GM19324 (cell line): ENCODE measurements at regions not wholly inside any gene's neighbourhood (a gene's known extent, or its start where the extent isn't known, plus 50 kb on each side); places are given as distances from the start of the nearest gene placed in this dataset.

Experiments used
- ATAC-seq: cut with Tn5 transposase; IDR thresholded peaks from one replicate; pipeline ENCODE4 v1.9.1; 2021; ENCODE audit warnings: mild to moderate bottlenecking, moderate library complexity; ENCODE audit not compliant: unreplicated experiment, low FRiP score

- no peak for ATAC-seq
Observed at GRCh38 chr12:14249368-14249767, 116.1 kb upstream of the ATF7IP start.

DNA sequence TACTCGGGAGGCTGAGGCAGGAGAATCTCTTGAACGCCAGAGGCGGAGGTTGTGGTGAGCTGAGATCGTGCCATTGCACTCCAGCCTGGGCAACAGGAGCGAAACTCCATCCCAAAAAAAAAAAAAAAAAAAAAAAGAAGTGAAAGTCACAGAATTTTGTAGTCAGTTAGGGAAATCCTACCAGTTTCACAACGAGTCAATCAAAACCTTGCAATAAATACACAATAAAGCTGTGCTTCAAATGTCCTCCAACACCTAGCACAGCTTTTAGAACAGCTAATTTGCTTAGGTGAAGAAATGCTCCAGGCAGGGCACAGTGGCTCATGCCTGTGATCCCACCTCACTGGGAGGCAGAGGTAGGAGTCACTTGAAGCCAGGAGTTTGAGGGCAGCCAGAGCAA is 112.8 kb upstream of the ATF7IP start:
- no peak for ATAC-seq

DNA sequence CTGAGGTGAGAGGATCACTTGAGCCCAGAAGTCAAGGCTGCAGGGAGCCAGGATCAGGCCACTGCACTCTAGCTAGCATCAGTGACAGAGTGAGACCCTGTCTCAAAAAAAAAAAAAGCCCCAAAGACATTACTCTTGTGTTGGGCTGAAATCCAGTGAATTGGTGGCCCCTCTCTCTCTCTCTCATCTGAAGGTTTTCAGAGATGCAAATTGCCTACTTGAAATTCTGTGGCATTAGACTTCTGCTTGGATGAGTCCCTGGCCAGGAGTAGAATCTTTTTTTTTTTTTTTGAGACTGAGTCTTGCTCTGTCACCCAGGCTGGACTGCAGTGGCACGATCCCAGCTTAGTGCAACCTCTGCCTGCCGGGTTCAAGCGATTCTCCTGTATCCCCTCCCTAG is 112.0 kb upstream of the ATF7IP start:
- no peak for ATAC-seq

- ATAC-seq = no peak
Observed at GRCh38 chr12:14254781-14255180, 110.7 kb upstream of the ATF7IP start.

DNA sequence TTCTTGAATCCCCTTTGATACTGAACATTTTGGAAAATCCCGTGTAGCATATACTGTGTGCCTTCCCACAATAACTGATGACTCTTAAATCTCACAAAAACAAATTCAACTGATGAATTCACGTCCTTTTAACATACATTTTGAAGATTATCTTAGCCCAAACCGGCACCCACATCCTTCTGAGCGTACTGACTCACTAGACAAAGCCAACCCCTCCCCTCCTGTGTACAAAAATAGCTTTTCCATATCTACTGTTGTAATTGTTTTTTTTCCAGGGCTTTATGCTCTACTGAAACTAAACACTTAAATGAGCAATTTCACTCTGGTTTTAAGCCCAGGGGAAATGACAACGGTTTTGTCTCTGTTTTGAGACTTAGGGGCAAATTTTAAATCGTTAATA is 109.4 kb upstream of the ATF7IP start:
- ATAC-seq = no peak

DNA sequence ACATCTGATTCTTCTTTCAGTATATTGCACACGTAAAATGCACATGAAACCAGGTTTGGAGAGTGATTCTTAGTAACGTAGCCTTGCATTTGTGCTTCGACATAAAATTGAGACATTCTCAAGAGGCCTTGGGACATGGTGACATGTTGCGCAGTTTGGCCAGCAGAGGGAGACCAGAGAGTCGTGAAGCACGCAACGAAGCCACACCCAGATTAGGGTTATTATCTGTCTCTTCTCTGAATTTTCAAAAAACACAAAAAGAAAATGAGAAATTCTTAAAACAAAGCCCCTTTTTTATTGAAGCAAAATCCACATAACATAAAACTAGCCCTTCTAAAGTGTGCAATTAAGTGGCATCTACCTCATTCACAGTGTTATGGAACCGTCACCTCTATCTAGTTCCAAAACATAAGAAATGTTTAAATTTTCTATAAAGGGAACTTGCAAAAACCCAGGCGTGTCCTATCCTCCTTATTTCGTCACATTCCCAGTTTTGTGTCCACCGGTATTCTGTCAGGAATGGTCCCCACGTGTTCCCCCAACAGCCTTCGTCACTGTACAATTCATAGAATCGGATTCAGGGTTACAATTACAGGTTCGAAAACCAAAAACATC is 108.8 kb upstream of the ATF7IP start:
- ATAC-seq = peak; percentile 61

DNA sequence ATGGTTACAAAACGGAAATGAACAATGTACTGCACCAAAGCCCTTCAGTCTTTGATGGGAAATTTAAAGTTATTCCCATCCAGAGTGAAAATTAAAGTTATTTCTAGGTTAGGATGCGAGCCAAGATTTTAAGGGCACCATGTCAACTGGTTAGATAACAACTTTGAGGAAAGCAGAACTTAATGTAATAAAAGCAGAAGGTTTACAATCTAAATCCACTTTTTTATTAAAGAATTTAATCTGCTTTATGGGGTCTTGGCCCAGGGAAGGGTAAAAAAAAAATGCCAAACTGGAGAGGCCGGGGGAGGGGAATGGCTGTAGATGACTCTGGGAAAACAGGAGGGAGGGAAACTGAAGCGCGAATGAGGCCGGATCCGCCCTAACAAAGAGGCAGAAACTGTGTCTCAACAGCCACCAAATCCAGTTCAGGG is 108.2 kb upstream of the ATF7IP start:
- ATAC-seq = no peak

DNA sequence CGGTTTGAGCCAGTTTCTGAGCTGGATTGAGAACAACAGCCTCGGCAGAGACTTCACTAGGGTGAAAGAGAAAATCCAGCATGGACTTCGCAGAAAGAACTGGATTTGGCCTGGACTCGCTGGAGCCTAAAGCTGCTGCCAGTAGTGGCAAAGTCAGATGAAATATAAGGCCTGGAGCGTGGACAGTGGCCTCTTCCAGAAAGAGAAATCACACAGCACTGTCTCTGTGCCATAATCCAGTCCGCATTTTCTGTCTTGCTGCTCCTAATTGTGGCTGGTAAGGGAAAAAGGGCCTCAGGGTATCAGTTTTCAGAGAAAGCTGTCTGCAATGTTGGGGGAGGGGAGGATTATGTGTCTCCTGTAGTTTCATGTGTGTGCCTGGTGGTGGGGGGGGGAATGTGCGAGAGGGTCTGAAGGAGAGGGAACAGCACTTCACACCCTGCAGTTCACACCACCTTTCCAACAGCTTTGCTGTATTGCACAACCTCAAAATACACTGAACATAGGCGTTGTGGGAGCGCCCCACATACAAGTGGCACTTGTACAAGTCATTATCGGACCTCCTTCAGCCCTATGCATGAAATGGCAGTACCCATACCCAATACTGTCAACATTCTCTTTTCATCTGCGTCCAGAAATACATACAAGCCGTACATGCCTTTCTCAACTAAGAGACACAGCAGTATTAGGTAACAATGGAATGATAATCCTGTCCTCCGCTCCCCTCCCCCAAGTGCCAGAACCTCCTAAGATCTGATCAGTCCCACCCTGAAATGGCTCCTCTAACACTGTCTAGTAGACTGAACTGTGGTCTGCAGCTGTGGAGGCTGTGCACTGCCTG is 107.5 kb upstream of the ATF7IP start:
- no peak for ATAC-seq

- ATAC-seq = no peak
Observed at GRCh38 chr12:14258575-14258940, 106.9 kb upstream of the ATF7IP start.

GRCh38 chr12:14259481-14260010 is 105.9 kb upstream of the ATF7IP start:
- no peak for ATAC-seq

DNA sequence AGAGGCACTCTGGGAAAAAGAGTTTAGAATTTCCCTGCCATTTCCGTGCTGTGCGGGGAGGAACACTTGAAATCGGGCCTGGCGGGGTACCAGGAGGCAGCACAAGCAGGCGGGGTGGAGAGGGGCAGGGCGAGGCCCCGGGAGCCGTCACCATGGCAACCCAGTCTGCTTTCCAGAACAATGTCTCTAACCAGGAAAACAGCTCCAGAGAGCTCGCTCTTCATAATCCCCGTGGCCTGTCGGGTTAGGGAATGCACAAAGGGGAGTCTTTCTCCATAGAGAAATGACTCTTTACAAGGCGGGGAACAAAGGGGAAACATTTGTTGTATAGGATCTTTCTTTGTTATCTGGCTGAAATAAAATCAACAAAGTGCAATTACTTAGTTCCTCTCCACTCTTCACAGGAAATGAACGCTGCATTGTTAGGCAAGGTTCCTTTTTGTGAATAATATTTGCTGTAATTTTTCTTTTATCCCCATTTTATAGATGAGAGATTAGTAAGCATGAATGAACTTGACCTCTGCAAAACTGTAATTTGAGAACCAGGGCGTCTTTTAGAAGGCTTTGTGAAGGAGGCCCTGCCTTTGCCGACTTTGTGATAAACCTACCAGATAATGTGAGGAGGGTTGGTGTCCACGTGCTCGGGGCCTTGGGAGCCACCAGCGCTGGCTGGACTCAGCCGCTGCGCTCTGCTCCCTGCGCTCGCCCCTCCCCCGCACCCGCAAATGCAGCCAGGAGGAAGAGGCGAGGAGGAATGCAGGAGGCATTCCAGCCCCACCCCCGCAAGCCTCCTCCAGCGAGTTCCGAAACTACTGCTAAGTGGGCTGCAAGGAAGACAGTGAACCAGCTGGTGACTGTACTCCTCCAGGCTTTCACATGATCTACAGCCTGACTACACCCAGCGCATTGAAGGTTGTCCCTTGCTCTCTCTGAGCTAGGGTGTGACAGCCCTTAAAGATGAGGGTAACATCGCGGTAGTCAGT is 105.2 kb upstream of the ATF7IP start:
- no peak for ATAC-seq

DNA sequence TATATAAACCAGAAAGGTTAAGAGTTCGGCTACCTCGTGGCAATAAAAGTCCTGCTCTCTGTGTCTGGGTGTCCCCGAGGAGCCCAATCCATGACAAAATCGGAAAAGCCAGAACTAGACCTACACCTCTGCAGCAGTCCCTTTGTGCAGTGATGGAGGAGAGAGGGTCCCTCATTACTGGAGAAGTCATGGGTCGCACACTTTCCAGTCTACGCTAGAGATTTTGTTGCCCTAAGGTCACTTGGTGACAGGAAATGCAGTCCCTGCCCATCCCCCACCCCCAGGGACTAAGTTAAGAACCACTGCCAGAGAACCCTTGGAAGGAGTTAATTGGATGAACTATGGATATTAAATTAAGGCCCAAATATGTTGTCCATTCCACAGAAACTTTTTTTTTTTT is 104.4 kb upstream of the ATF7IP start:
- no peak for ATAC-seq

- no peak for ATAC-seq
Observed at GRCh38 chr12:14261861-14262260, 103.6 kb upstream of the ATF7IP start.

- ATAC-seq = no peak
Observed at GRCh38 chr12:14262771-14263511, 102.5 kb upstream of the ATF7IP start.

- ATAC-seq = no peak
Observed at GRCh38 chr12:14263742-14264141, 101.7 kb upstream of the ATF7IP start.

DNA sequence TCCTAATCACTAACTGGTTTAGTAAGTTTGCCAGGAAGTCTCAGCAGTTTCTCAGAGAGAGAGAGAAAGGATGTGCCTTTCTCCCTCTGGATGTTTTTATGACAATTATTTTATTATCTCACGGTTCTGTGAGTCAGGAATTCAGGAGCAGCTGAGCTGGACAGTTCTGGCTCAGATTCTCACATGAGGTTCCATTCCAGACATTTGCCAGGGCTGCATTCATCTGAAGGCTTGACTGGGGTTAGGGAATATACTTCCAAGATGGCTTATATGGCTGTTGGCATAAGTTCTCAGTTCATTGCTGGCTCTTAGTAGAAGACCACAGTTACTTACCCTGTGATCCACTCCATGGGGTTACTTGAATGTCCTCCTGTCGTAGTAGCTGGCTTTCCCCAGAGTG is 101.2 kb upstream of the ATF7IP start:
- ATAC-seq = no peak

GRCh38 chr12:14264778-14265177 is 100.7 kb upstream of the ATF7IP start:
- ATAC-seq = no peak

DNA sequence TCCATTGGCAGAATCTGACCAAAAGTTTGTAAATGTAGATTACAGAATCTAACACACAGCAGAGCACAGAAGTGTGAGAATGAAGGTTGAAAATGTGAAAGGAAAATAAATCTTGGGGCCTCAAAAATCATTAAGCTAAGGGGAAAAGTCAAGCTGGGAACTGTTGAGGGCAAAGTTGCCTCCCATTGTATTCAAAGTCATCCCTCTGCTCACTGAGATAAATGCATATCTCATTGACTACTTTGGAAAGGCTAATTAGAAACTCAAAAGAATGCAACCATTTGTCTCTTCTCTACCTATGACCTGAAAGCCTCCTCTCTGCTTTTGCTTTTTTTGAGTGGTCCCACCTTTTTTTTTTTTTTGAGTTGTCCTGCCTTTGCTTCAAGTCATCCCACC is 97.4 kb upstream of the ATF7IP start:
- ATAC-seq = no peak

DNA sequence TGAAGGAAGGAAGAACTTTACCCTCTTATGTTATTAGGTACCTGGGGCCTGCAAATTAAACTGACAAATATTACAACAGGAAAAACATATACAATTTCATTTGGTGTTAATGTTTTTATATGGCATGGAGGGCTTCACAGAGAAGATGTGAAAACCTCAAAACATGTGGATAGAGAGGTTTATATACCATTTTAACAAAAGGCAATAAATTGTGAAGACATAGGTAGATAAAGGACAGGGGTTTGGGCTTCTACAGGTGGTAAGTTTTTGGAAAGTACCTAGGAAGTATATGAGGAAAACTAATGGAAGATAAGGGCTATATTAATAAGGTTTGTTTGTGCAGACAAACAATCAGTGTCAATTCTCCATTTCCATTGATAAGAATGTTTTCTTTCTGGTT is 95.1 kb upstream of the ATF7IP start:
- no peak for ATAC-seq
